ENCODE measurements at regions not wholly inside any gene's neighbourhood (a gene's known extent, or its start where the extent isn't known, plus 50 kb on each side); places are given as distances from the start of the nearest gene placed in this dataset.

GRCh38 chr1:193473932-193474331 lies 287.5 kb upstream of the B3GALT2 start:
- DNase-seq (ENCODE audit: low read depth in 1 of 2, low spot score in 1 of 2), result no peak
- no peak for TF ChIP-seq REST (IDR thresholded peaks at IDR 0.05; ENCODE audit: insufficient replicate concordance, low read depth)
- no peak for TF ChIP-seq POLR2AphosphoS5 (IDR thresholded peaks at IDR 0.05; ENCODE audit: low read depth)
- TF ChIP-seq SPI1 (IDR thresholded peaks at IDR 0.05; ENCODE audit: borderline replicate concordance, low read depth), result no peak
- Histone ChIP-seq H3K27ac (replicated peaks) (no peak overlapping the region), H3K4me3 (replicated peaks; ENCODE audit: insufficient read depth, low read length) (no peak overlapping the region), H3K27me3 (ENCODE audit: insufficient read depth, poor library complexity, severe bottlenecking) (no peaks in the 10 kb centered on the region)

GRCh38 chr1:193472838-193473398 lies 286.5 kb upstream of the B3GALT2 start:
- Histone ChIP-seq H3K4me3 (replicated peaks; ENCODE audit: insufficient read depth, low read length) (no peak overlapping the region), H3K27ac (replicated peaks) (no peak overlapping the region), H3K27me3 (ENCODE audit: insufficient read depth, poor library complexity, severe bottlenecking) (no peaks in the 10 kb centered on the region)
- no peak for DNase-seq (ENCODE audit: low read depth in 1 of 2, low spot score in 1 of 2)
- TF ChIP-seq SPI1 (IDR thresholded peaks at IDR 0.05; ENCODE audit: borderline replicate concordance, low read depth), result no peak
- TF ChIP-seq GABPA (IDR thresholded peaks at IDR 0.05; ENCODE audit: low read depth), result no peak
- TF ChIP-seq POLR2AphosphoS5 (IDR thresholded peaks at IDR 0.05; ENCODE audit: low read depth), result no peak
- TF ChIP-seq REST (IDR thresholded peaks at IDR 0.05; ENCODE audit: insufficient replicate concordance, low read depth), result no peak
- TF ChIP-seq CTCF (IDR thresholded peaks at IDR 0.05; ENCODE audit: insufficient read depth, low read length), result no peak

- no peak for DNase-seq (ENCODE audit: low read depth in 1 of 2, low spot score in 1 of 2)
- H3K4me3 ChIP-seq (replicated peaks; ENCODE audit: insufficient read depth, low read length), result no peak overlapping the region
- TF ChIP-seq POLR2AphosphoS5 (IDR thresholded peaks at IDR 0.05; ENCODE audit: low read depth) (no peak), REST (IDR thresholded peaks at IDR 0.05; ENCODE audit: insufficient replicate concordance, low read depth) (no peak), GABPA (IDR thresholded peaks at IDR 0.05; ENCODE audit: low read depth) (no peak)
Observed at GRCh38 chr1:193472430-193472829, 286.0 kb upstream of the B3GALT2 start.

GRCh38 chr1:193471981-193472380 lies 285.6 kb upstream of the B3GALT2 start:
- DNase-seq (ENCODE audit: low read depth in 1 of 2, low spot score in 1 of 2), result no peak
- no peak overlapping the region for H3K4me3 ChIP-seq (replicated peaks; ENCODE audit: insufficient read depth, low read length)
- no peaks in the 10 kb centered on the region for H3K27me3 ChIP-seq (ENCODE audit: insufficient read depth, poor library complexity, severe bottlenecking)
- no peak overlapping the region for H3K27ac ChIP-seq (replicated peaks)
- TF ChIP-seq SPI1 (IDR thresholded peaks at IDR 0.05; ENCODE audit: borderline replicate concordance, low read depth) (no peak), REST (IDR thresholded peaks at IDR 0.05; ENCODE audit: insufficient replicate concordance, low read depth) (no peak), POLR2AphosphoS5 (IDR thresholded peaks at IDR 0.05; ENCODE audit: low read depth) (no peak), CTCF (IDR thresholded peaks at IDR 0.05; ENCODE audit: insufficient read depth, low read length) (no peak), GABPA (IDR thresholded peaks at IDR 0.05; ENCODE audit: low read depth) (no peak)

More at GRCh38 chr1:193472430-193472829, 286.0 kb upstream of the B3GALT2 start:
- Histone ChIP-seq H3K27me3 (ENCODE audit: insufficient read depth, poor library complexity, severe bottlenecking) (no peaks in the 10 kb centered on the region), H3K27ac (replicated peaks) (no peak overlapping the region)

Data from HL-60 (cell line).